CD4-positive, alpha-beta T cell treated with Interleukin-15 for 1 hour (primary cell): ENCODE measurements at regions not wholly inside any gene's neighbourhood (a gene's known extent, or its start where the extent isn't known, plus 50 kb on each side); places are given as distances from the start of the nearest gene placed in this dataset.

Experiments used
- DNase-seq: peaks from one replicate; pipeline ENCODE4 v3.0.0-alpha.2; 2020

DNA sequence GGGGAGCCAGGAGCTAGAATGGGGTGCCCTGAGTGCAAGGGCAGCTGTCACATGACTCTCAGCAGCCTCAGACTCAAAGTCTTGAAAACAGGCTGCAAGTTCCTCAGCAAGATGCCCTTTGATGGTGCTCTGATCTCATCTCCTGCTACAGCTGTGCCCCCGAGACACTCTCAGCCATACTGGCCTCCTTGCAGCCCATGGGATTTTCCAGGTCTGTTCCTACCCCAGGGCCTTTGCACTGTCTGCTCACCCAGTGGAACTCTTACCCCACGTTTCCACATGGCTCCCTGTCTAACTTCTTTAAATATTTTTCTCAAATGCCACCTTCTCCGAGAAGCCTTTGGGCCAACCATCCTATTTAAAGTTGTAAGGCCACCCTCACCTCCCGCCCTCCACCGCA, 146.9 kb downstream of the C16orf95 start:
- no peak for DNase-seq

DNA sequence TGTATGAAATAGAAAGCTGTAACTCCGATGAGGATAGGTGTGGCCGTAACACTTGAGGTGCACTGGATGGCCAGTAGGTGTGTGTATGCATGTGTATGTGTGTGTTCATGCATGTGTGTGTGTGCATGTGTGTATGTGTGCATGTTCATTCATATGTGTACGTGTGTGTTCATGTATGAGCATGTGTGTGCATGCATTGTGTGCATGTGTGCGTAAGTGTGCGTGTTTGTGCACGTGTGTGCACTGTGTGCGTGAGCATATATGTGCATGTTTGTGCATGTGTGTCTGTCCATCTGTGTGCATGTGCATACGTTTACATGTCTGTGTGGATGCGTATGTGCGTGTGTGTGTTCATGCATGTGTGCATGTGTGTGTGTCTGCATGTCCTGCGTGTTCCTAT, 145.5 kb downstream of the C16orf95 start:
- DNase-seq, result no peak

DNA sequence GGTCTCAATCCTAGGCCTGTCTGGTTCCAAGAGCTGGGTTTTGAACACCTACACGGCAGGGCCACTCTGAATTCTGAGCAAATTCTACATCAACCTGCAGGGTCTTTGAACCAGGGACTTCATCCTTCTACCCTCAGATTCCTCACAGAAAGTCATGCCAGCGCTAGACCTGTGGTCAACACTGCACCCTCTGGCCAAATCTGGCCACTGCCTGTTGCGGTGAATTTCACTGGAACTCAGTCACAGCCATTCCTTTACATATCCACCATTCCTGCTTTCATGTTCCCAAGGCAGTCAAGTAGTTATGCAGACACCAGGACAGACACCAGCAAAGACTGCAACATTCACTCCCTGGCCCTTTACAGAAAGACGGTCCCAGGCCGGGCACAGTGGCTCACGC, 144.6 kb downstream of the C16orf95 start:
- no peak for DNase-seq

DNA sequence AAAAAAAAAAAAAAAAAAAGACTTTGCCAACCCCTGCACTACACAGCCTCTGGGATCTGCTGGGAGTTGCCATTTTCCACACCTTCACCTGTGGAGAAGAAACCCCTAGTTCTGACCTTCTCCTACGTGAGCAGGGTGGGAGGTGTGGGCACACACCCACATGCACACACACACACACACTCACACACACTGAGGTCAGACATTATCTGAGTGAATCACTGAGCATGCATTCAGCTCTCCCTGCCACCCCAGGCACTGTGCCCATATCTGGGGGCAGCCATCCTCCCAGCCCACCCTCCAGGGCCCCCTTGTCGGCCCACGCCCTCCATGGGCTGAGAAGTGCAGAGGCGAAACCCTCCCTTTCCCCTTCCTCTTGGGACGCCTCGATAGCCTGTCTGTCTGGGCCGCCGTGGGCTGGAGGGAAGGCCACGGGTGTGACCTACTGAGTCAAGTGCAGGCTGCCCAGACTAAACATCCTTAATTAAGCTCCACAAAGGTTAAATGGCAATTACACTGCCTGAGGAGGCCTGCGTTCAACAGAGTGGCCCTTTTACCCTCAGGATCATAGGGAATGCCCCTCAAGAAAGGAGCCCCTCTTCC, 143.8 kb downstream of the C16orf95 start:
- DNase-seq, result no peak

DNA sequence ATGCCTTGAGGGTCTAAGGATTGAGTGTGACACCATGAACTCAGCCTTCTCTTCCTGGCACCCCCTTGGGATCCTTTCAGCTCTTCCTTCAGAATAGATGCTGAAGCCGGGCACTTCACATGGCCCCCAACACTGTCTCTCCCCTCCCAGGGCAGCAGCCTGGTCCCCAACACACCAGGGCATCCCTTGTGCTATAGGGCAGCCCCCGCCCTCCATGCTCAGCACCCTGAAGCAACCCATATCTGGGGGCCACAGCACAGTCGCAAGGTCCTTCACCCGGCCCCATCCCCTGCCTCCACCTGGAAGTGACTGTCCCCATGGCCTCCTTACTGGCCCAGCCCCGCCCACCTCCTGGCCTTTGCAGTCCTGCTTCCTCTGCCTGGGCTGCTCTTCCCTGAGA, 143.1 kb downstream of the C16orf95 start:
- DNase-seq, result no peak

DNA sequence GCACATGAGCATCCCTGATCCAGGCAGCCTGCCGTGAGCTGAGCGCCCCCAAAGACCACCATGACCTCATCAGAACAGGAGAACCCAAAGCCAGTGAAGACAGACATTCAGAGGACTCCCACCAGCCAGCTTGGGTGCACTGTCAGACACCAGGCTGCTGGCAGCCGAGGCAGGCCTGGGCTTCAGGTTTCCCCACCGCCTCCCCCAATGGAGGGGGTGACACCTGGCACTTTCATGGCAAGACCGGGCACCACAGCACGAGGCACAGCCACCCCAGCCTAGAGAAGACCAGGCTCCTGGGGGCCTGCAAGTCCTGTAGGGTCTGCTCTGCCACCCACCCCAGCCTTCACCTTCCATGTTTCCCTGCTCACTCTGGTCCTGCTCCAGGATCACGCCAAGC, 140.5 kb downstream of the C16orf95 start:
- DNase-seq, result no peak

DNA sequence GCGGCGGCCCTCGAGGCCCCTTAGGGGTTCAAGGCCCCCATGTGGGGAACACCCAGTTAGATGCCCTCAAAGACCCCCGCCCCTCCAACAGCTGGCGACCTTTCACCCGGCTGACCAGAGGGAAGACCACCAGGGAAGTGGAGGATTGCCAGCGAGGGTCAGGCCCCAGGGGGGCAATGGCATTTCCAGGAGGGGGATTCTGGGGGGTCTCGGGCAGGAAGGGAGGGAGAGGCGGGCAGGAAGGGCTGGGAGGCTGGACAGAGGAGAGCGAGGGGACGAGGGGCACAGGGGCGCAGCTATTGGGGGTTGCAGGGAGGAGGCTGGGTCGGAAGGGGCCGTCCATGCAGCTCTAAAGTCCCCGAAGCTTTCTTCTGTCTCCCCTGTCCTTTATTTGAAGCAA, 139.5 kb downstream of the C16orf95 start:
- DNase-seq, result no peak

DNA sequence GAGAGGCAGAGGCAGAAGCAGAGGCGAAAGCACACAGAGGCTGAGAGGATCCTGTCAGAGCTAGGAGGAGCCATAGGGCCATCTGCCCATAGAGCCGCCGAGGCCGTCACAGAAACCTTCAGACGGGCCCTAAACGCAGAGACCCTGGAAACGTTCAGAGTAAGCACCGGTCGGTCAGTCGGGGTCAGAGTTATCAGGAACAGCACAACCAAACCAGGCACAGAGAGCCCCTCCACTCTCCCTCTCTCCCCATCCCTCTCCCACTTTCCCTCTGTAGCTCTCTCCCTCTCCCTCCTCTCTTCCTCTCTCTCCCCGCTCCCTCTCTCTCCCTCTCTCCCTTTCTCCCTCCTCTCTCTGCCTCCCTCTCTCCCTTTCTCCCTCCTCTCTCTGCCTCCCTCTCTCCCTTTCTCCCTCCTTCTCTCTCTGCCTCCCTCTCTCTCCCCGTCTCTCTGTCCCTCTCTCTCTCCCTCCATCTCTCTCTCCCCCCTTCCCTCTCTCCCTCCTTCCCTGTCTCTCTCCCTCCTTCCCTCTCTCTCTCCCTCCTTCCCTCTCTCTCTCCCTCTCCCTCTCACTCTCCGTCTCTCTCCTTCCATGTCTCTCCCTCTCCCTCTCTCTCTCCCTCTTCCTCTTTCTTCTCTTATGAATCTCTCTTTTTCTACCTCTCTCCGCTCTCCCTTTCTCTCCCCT, 138.9 kb downstream of the C16orf95 start:
- no peak for DNase-seq

DNA sequence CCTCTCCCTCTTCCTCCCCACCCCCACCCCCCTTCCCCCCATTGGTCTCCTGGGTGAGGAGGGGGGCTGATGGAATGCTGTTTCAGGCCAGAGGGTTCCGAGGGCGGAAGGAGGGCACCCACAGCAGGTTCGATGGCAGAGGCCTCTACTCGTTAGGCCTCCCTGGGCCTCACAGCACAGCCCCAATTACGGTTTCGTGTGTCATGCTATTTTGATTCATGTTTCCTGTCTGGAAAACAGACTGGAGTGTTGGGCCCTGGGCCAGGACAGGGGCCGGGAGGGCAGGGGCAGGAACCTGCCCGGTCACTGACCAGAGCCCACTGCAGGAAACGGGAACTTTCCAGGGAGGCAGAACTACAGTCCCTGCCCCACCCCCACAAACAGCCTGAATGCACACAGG, 138.2 kb downstream of the C16orf95 start:
- DNase-seq, result no peak

DNA sequence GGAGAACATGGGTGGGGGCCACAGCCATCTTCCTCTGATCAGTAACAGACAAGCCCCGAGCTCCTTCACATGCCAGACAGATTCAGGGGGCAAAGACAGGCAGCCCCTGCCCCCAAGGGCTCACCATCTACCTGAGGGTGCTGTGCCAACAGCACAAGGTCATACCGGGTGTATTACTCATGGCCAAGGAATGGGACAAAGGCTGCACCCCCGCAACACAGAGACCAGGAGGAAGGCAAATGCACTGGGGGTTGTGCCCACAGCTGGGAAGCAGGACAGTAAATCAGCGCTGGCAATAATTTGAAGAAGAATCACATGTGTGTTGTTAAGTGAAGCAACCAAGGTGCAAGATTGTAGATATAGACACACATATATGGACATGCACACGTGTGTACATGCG, 137.1 kb downstream of the C16orf95 start:
- no peak for DNase-seq

DNA sequence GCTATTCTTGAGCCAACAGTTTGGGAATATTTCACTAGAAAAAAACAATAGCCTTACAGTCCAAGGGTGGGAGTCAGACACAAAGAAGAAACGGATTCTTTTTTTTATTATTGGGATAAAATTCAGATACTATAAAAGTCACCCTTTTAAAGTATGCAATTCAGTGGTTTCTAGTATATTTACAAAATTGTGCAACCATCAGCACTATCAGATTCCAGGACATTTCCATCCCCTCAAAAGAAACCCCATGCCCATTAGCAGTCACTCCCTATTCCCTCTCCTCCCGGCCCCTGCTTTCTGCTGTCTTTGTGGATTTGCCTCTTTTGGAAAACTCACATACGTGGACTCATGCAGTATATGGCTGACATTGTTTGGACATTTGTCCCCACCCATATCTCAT, 134.4 kb downstream of the C16orf95 start:
- no peak for DNase-seq

DNA sequence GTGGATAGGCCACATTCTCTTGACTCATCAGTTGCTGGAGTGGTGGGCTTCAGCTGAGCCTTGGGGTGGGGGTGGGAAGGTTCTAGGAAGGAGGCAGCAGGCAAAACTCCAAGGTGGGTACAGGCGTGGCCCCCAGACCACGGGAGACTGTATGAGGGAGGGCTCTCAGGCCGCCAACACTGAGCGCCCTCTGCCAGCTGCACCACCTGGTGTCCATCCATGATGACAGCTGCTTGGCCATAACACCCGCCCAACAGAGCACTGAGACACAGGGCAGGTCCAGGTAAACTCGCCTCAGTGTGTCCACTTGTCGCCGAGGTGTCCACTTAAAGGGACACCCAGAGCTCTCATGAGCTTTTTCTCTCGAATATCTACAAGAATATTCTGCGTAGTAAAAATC, 133.5 kb downstream of the C16orf95 start:
- DNase-seq, result no peak

DNA sequence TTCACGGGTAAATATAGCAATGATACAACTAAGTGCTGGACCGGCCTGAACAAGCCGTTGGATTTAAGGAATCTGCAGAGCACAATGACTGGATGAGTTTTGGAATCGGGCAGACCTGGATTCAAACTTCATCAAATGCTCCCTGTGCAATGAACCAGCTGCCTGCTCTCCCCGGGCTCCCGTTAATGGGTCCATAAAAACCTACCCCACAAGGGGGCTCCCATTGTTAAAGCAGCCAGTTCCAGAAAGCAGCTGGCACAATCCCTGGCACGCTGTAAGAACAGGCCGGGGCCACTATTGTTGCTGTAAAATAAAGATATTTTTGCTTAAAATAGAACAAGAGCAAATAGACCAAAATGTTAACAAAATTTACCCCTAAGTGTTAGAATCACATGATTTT, 131.9 kb downstream of the C16orf95 start:
- DNase-seq, result no peak

DNA sequence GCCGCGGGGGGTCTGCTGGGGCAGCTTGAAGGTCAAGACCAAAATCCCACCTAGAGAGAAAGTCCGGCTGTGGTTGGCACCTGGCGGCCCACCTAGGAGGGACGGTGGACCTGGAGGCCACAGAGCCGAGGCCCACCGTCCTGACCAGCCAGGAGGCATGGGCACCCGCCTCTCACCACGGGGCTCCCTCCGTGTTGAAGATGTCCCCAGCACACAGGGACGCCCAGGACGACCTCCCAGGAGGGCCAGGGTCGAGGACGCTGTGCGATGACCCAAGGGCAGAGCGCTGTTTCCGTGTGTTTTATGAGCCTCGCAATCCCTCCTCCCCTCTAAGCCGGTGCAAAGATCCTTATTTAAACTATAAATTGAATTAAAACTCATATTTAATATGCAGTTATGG, 131.2 kb downstream of the C16orf95 start:
- DNase-seq, result no peak

DNA sequence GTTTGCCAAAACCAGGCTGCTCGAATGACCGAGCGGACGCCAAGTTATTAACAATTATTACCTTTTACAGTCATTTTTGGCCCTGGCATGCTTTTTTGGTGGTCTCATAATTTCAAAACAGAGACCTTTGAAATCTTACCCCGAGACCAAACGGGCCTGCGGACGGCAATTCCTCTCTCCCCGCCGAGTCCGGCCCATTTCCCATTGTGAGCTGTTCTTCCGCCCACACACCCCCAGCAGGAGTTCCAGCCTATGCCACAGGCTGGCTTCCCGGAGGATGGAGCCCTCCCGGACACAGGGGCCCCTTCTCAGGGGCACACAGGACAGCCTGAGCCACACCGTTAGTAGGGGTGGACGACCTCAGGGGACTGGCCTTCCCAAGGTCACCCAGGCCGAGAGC, 130.7 kb downstream of the C16orf95 start:
- DNase-seq, result no peak

DNA sequence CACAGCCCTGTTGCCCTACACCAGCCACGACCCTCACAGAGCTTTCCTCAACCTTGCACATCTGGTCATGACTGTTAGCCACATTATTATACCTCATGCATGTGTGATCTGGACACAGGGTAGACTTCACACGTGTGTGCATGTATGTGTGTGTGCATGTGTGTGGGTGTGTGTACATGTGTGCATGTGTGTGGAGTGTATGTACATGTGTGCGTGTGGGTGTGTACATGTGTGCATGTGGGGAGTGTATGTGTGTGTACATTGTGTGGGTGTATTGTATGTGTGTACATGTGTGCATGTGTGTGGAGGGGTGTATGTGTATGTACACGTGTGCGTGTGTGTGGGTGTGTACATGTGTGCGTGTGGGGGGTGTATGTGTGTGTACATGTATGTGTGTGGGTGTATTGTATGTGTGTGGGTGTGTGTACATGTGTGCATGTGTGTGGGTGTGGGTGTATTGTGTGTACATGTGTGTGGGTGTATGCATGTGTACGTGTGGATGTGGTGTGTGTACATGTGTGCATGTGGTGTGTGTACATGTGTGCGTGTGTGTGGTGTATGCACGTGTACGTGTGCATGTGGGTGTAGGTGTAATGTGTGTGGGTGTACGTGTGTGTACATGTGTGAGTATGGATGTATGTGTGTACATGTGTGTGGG, 130.2 kb downstream of the C16orf95 start:
- DNase-seq, result no peak

DNA sequence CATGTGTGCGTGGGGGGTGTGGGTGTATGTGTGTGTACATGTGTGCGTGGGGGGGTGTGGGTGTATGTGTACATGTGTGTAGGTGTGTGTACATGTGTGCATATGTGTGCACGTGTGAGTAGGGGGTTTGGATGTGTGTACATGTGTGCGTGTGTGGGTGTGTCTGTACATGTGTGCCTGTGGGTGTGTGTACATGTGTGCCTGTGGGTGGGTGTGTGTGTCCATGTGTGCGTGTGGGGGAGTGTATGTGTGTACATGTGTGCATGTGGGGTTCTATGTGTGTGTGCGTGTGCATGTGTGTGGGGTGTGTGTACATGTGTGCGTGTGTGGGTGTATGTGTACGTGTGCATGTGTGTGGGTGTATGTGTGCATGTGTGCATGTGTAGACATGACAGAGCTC, 129.1 kb downstream of the C16orf95 start:
- DNase-seq, result no peak

DNA sequence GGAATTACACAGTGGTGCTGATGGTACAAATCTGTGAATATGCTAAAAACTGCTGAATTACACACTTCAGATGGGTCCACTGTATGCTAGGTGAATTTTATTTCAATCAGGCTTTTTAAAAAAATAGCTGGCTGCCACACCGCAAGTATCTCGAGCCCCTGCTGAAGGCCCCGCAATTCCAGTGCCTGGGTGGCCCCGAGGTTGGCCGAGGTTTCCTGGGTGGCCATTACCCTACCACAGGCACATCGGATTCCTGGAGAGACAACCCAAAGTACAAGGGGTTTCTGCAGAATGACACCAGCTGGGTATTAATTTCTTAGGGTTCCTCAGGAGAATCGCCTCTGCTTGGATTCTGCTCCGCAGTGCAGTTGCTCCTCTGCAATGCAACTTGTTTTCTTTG, 127.8 kb downstream of the C16orf95 start:
- DNase-seq, result no peak

DNA sequence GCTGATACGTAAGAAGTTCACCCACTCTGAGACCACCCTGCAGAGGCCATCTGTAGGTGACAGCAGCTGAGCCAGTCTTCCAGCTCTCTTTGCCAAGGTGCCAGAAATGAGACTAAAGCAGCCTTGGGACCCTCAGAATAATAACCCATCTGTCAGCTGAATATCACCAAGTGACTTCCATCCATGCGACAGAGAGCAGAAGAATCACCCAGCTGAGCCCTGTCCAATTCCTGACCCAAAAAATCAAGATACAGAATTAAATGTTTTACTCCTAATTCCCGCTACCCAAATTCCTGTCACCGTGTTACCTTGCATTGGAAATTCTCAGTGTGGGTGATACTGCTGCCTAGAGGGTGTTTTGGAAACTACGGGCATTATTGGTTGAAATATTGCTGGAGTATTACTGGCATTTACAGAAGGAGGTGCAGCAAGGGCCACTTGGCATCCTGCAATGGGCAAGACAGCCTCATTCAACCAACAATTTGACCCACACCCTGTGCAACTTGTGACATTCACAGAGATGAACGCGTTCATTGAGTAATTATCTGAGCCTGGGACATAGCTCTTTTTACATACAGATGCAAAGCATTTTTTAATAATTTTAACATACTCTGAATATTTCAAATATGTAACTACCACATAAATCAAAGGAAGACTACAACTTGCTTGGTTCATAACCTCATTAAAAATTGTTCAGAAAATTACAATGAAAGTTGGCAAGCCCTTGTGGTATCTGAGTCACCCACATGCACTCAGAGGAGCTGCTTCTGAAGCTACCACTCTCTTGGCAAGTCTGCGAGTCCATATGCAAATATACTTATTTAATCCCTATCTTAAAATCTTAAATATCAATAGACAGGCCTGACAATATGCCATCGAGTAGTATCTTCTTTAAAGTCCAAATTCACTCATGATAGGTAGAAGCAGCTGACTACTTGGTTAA, 126.6 kb downstream of the C16orf95 start:
- no peak for DNase-seq

DNA sequence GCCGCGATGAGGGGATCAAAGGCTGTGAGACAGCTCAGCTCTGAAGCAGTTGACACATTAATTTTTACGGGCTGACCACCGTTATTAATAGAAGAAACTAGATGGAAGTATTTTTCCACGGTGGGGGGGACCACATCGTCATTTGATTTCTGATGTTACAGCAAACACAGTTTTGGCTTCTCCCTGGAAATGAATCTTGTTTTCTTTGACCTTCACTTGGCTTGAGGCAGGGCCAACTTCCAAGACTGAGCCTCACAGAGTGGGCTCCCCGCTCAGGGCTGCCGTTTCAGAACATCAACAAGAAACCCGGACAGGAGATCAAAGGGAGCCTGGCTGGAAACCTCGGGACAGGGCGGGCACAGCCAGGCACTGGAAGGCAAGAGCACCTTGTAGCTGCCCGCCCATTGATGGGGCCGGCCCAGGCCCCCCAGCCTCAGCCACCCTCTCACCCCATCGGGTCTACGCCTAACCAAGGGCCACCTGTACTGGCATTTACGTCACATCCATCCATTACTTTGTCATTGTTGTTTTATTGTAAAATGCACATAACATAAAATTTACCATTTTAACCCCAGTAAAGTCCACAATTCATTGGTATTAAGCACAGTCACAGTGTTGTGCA, 124.6 kb downstream of the C16orf95 start:
- DNase-seq, result no peak

DNA sequence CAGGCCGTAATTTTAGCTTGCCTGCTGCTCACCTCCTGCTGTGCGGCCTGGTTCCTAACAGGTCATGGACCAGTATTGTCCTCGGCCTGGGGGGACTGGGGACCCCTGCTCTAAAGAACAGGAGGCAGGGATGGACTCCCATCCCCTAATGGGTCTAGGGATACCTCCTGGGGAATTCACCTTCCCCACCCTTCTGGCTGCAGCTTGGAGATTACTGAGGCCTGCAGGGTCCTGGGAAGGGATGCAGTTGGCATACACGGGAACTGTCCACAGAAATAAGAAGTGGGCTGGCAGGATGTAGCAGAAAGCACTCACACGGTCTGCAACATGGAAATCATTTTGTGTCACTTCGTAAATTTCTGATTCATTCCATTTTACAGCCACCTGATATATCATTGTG, 123.0 kb downstream of the C16orf95 start:
- DNase-seq, result no peak

DNA sequence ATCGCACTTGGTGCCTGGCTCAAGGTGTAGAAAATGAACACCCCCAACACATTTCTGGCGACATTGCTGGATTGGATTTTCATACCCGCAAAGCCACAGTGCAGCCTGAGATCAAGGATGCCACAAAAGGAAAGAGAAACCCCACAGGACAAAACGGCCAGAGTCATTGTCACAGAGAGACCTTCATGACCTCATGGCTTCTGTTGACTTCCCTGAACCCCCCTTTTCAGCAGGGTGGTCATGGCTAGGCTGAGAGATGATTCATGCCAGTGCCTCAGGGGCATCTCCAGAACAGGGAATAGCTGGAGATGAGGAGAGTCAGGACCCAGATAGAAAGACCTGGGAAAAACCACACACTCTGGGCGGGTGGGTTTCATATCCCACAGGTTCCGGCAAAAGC, 122.0 kb downstream of the C16orf95 start:
- DNase-seq, result no peak

DNA sequence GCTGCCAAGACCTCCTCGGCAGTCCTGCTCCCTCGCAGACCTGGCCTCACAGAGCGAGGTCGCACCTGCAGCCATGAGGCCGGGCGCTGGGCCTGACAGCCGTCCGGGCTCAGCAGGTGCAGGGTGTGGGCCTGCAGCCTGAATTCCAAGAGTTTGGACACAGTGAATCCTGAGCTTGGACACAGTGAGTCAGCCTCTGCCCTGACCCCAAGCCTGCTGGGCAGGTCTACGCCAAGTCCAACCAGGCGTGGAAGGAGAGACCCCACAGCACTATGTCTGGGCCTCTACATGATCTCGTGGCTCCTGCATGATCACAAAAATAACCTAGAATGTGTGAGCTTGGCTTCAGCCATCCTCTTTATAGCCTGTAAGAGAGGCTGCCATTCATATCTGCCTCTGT, 121.0 kb downstream of the C16orf95 start:
- DNase-seq, result no peak
